SK-N-MC (cell line): ENCODE measurements at regions not wholly inside any gene's neighbourhood (a gene's known extent, or its start where the extent isn't known, plus 50 kb on each side); places are given as distances from the start of the nearest gene placed in this dataset.

Source experiments
- EZH2 ChIP-seq: fragments of 200-600 bp; sonication (generic); IDR thresholded peaks from one replicate; pipeline ENCODE4 v1.6.1; 2017; ENCODE audit warnings: antibody characterized with exemption
- FOXP2 ChIP-seq: optimal IDR thresholded peaks from 2 replicates; pipeline ENCODE3; 2011; ENCODE audit warnings: mild to moderate bottlenecking, moderate library complexity; ENCODE audit not compliant: insufficient read depth; ENCODE audit errors: extremely low read length, control extremely low read depth
- POLR2AphosphoS5 ChIP-seq: IDR thresholded peaks from 2 replicates; pipeline ENCODE4 v1.6.1; 2012; ENCODE audit warnings: mild to moderate bottlenecking, low read depth, low read length, borderline replicate concordance

GRCh38 chr6:56808871-56809359 lies 146.0 kb upstream of the BEND6 start:
- no peak for TF ChIP-seq EZH2
- TF ChIP-seq POLR2AphosphoS5, result no peak
- no peak for TF ChIP-seq FOXP2
